ENCODE measurements at regions not wholly inside any gene's neighbourhood (a gene's known extent, or its start where the extent isn't known, plus 50 kb on each side); places are given as distances from the start of the nearest gene placed in this dataset. TPM values are rescaled to one million over a fixed set of nuclear protein-coding genes. Genes with fewer than 3 reads are reported as not detected.

DNA sequence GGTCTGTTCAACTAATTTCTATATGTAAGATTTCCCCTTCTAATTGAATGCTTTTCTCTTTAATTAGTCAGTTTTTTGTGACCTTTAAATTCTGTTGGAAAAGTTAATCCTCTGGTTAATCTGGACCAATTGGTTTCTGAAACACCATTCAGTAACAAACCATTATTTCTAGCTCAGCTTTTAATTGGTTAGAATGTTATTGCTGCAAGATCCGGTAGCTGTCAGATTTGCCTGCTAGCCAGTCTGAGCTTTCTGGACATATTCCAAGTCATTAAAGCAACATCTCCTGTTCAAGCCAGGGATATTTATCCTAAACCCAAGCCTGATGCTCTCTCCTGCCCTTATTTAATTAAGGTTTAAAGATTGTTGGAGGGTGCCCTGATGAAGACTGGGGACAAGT is 55.1 kb upstream of the FBXL4 start:
- H3K27me3 Mint-ChIP-seq (ENCODE audit: insufficient read depth, unreplicated experiment): peaks cover 37% of the 10 kb centered on the region
- CTCF ChIA-PET: interaction anchor here (0.6 kb wide), 2 partner anchors 199 to 1813 kb away, joined by 3 read pairs; no protein-coding TSS in a partner anchor
- H3K4me3 Mint-ChIP-seq (ENCODE audit: unreplicated experiment): no peak overlapping the region
- POLR2A ChIA-PET: interaction anchor here (1.1 kb wide), 1 partner anchor 81 kb away, joined by 3 read pairs; no protein-coding TSS in a partner anchor
- H3K4me1 Mint-ChIP-seq (ENCODE audit: insufficient read depth, unreplicated experiment): no peaks in the 10 kb centered on the region
- H3K36me3 Mint-ChIP-seq (ENCODE audit: insufficient read depth, unreplicated experiment): no peaks in the 10 kb centered on the region
- peak; percentile 16 for DNase-seq (ENCODE audit: unreplicated experiment)
- TF ChIP-seq, protein P1, sequence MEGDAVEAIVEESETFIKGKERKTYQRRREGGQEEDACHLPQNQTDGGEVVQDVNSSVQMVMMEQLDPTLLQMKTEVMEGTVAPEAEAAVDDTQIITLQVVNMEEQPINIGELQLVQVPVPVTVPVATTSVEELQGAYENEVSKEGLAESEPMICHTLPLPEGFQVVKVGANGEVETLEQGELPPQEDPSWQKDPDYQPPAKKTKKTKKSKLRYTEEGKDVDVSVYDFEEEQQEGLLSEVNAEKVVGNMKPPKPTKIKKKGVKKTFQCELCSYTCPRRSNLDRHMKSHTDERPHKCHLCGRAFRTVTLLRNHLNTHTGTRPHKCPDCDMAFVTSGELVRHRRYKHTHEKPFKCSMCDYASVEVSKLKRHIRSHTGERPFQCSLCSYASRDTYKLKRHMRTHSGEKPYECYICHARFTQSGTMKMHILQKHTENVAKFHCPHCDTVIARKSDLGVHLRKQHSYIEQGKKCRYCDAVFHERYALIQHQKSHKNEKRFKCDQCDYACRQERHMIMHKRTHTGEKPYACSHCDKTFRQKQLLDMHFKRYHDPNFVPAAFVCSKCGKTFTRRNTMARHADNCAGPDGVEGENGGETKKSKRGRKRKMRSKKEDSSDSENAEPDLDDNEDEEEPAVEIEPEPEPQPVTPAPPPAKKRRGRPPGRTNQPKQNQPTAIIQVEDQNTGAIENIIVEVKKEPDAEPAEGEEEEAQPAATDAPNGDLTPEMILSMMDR (IDR thresholded peaks at IDR 0.05; ENCODE audit: unreplicated experiment): no peak
- H3K27ac Mint-ChIP-seq (ENCODE audit: low read depth, unreplicated experiment): no peak overlapping the region
- no TSS peak for BruUV-seq (replicated peaks)
- H3K9me3 Mint-ChIP-seq (ENCODE audit: unreplicated experiment): no peaks in the 10 kb centered on the region
- intact Hi-C loops (cut with micrococcal nuclease): no loop called here

DNA sequence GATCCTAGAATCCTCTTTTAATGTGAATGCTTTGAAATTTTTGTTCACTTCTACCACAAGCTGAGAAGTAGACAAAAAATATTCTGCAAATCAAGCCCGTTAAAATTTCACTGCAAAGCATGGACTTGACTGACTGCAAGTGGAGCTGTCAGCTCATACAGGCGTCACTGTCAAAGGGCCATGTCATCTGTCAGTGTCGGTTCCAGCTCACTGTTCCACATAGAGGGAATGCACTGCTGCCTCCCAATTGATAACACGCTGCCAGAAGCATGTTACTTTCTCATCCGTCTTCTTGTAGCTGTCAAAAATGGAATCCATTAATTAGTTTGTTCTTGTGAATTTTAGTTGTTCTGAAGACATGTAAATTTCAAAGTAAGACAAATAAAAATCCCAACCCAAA is 50.4 kb upstream of the FBXL4 start:
- Mint-ChIP-seq H3K36me3 (ENCODE audit: insufficient read depth, unreplicated experiment) (no peaks in the 10 kb centered on the region), H3K27ac (ENCODE audit: low read depth, unreplicated experiment) (no peak overlapping the region), H3K9me3 (ENCODE audit: unreplicated experiment) (no peaks in the 10 kb centered on the region), H3K4me3 (ENCODE audit: unreplicated experiment) (no peak overlapping the region), H3K27me3 (ENCODE audit: insufficient read depth, unreplicated experiment) (peaks cover 63% of the 10 kb centered on the region), H3K4me1 (ENCODE audit: insufficient read depth, unreplicated experiment) (no peaks in the 10 kb centered on the region)
- no peak for DNase-seq (ENCODE audit: unreplicated experiment)
- no TSS peak for BruUV-seq (replicated peaks)
- TF ChIP-seq, protein P1 (IDR thresholded peaks at IDR 0.05; ENCODE audit: unreplicated experiment): no peak
- CTCF ChIA-PET: interaction anchor here (1.3 kb wide), 1 partner anchor 21 kb away, joined by 4 read pairs; no protein-coding TSS in a partner anchor
- POLR2A ChIA-PET: no interaction called here
- intact Hi-C loops (cut with micrococcal nuclease): no loop called here

Small RNA genes lying in the stretch of these regions (microRNA-seq; reads per million reads assigned to microRNA genes)
- gene MIR548AI: not detected

All from MCF 10A (cell line).